Heart left ventricle (tissue), 13 donors: ENCODE measurements at regions not wholly inside any gene's neighbourhood (a gene's known extent, or its start where the extent isn't known, plus 50 kb on each side); places are given as distances from the start of the nearest gene placed in this dataset.

Source experiments
- CTCF ChIP-seq, 12 donors: fragments of 200-600 bp; sonication (generic) in 4 of 12; IDR thresholded peaks; one replicate each; pipeline versions ENCODE4 v1.5.0 to v1.8.0; 2018 to 2022; ENCODE audit warnings: antibody characterized with exemption in 12 of 12, mild to moderate bottlenecking in 5 of 12
- POLR2A ChIP-seq, 2 donors: fragments of 450-650 bp; IDR thresholded peaks; one replicate each; pipeline ENCODE4 v1.6.1; 2017; ENCODE audit warnings: antibody characterized with exemption in 2 of 2, mild to moderate bottlenecking in 2 of 2, moderate library complexity in 2 of 2
- donor health status: ischemic (EF 13 %, LVEDD 7.1; RV severe dilation, severe dysfunction).
- donor health status: DM: no; HTN: yes; CAD: no.
- donor health status: DM: no; HTN: no; CAD: no.
- donor health status: ischemic (EF 25% LVEDD 6.9; RV normal size, moderate dysfunction).
- donor health status: ischemic (EF 25% LVEDD 5.7; RV mildly dilated, moderate dysfunction).
- donor health status: ischemic (EF 35%, LVEDD 5.7; RV mildly dilated, moderate dysfunction).
- donor health status: nonischemic (EF 11% LVEDD 7.7; RV severe dilation, severe dysfunction).
- donor health status: DM: yes; HTN: yes; CAD: no.
- donor health status: PGD.
- donor health status: ischemic (EF 29% LVEDD 5.4; RV normal size, mild dysfunction).
- donor health status: nonischemic (EF 23%, LVEDD 6.1; RV moderate dilation, normal function).

GRCh38 chr5:137563646-137564397 lies 64.7 kb upstream of the SPOCK1 start:
- TF ChIP-seq CTCF (IDR thresholded peaks at IDR 0.05) (no peak), POLR2A (IDR thresholded peaks at IDR 0.05) (no peak)
